Skeletal muscle tissue (tissue), 3 donors: ENCODE measurements at regions not wholly inside any gene's neighbourhood (a gene's known extent, or its start where the extent isn't known, plus 50 kb on each side); places are given as distances from the start of the nearest gene placed in this dataset.

Experiments
- H3K27ac ChIP-seq: one replicate; pipeline ENCODE4 v1.7.0; 2013; ENCODE audit warnings: mild to moderate bottlenecking, low read depth, low read length, inconsistent platforms
- H3K27me3 ChIP-seq, 3 donors: one replicate each; pipeline ENCODE4 v1.7.0; 2013; ENCODE audit warnings: low read length in 3 of 3; ENCODE audit not compliant: control insufficient read depth in 3 of 3, insufficient read depth in 3 of 3
- H3K36me3 ChIP-seq, 3 donors: one replicate each; pipeline ENCODE4 v1.7.0; 2013; ENCODE audit warnings: low read length in 3 of 3; ENCODE audit not compliant: control insufficient read depth in 3 of 3, insufficient read depth in 3 of 3
- H3K4me1 ChIP-seq, 3 donors: one replicate each; pipeline ENCODE4 v1.7.0; 2013; ENCODE audit warnings: low read length in 3 of 3, mild to moderate bottlenecking in 3 of 3; ENCODE audit not compliant: control insufficient read depth in 3 of 3, insufficient read depth in 3 of 3
- H3K4me3 ChIP-seq, 3 donors: one replicate each; pipeline ENCODE4 v1.7.0; 2013; ENCODE audit warnings: low read length in 3 of 3
- H3K9ac ChIP-seq, 3 donors: one replicate each; pipeline ENCODE4 v1.7.0; 2013; ENCODE audit warnings: low read length in 3 of 3, mild to moderate bottlenecking in 3 of 3, moderate library complexity in 2 of 3, low read depth in 1 of 3
- H3K9me3 ChIP-seq, 3 donors: one replicate each; pipeline ENCODE4 v1.7.0; 2013; ENCODE audit warnings: low read length in 3 of 3; ENCODE audit not compliant: control insufficient read depth in 3 of 3
- donor health status: Osteomylitis.

DNA sequence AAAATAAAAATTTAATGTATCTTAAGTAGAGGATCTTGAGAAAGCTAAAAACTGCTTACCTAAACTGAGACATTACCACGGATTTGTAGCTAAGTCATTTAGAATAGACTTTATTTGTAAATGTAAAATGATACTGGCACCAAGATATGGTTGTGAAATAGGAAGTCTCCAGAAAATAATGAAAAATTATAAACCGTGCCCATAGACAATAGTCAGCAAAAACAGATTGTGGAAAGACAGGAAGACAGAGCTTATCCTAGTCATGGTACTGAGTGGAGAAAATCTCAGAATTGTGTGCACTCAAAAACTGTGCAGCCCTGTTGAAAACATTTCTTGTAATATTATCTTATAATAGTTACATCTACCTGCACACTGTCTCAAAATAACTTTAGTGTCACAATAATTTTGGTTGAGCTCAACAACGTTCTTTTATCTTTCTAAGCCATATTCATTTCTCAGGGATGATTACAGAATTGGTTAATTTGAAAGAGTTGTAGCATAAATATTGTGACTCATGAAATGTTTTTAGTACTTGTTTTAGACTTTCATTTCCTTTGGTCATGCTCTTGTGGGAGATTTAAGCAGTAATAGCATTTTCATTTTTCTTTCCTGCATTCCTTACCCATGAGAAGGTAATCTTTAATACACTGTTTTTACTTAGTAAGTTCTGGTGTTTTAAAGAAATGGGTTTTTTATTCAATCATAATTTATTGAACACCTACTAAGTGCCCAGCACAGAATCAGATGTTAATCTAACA is 174.5 kb downstream of the SOX4 start:
- H3K9ac ChIP-seq: no peak overlapping the region
- no peak overlapping the region for H3K27ac ChIP-seq
- peaks cover 0 to 4% (median 0%) of the 10 kb centered on the region in 3 donors for H3K4me1 ChIP-seq

DNA sequence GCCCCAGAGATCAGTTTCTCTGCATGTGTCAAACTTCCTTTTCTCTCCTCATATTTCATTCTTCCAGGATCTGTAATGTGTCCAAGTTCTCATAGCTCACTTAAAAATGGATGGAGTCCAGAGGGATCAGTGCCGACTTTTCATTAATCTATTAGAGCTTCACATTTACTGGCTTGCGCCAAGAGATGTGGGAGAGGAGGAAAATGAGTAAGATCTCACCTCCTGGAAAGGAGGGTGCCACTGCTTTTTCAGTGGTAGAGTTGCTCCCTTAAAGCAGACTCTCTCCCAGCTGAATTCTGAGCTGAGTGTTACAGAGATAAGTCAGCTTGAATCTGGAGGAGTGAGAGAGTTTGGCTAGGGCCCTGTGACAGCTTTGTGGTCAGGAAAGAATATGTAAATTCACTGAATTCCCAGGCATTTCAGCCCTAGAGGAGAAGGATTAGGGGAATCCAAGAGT is 175.9 kb downstream of the SOX4 start:
- H3K36me3 ChIP-seq: no peaks in the 10 kb centered on the region
- no peaks in the 10 kb centered on the region for H3K27me3 ChIP-seq
- H3K9me3 ChIP-seq: no peaks in the 10 kb centered on the region
- peak overlapping the region; percentile 7 for H3K27ac ChIP-seq
- no peak overlapping the region for H3K4me3 ChIP-seq
- peaks cover 0 to 4% (median 0%) of the 10 kb centered on the region in 3 donors for H3K4me1 ChIP-seq
- H3K9ac ChIP-seq: no peak overlapping the region

More for the DNA sequence above, 174.5 kb downstream of the SOX4 start:
- Histone ChIP-seq H3K36me3 (no peaks in the 10 kb centered on the region), H3K4me3 (no peak overlapping the region), H3K9me3 (no peaks in the 10 kb centered on the region), H3K27me3 (no peaks in the 10 kb centered on the region)

DNA sequence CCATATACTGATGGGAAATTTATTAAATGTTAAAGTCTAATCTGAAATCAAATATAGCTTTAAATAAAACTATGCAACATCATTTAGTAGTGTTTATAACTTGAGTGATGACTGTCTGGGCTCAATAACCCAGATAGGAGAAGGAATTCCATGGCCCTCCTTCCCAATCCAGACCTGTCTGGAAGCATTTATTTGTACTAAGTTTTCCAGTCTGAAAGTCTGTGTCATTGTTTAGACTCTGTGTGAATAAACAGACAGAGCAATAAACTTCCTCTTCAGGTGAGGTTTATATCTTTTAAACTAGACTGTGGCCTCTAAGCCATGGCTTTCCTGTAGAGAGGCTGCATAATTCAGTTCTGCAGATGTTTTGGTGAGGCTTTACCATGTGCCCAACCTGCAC is 176.4 kb downstream of the SOX4 start:
- no peaks in the 10 kb centered on the region for H3K27me3 ChIP-seq
- no peak overlapping the region for H3K9ac ChIP-seq
- H3K36me3 ChIP-seq: no peaks in the 10 kb centered on the region
- no peak overlapping the region for H3K4me3 ChIP-seq
- no peaks in the 10 kb centered on the region for H3K9me3 ChIP-seq
- peaks cover 0 to 4% (median 0%) of the 10 kb centered on the region in 3 donors for H3K4me1 ChIP-seq
- peak overlapping the region; percentile 29 for H3K27ac ChIP-seq

DNA sequence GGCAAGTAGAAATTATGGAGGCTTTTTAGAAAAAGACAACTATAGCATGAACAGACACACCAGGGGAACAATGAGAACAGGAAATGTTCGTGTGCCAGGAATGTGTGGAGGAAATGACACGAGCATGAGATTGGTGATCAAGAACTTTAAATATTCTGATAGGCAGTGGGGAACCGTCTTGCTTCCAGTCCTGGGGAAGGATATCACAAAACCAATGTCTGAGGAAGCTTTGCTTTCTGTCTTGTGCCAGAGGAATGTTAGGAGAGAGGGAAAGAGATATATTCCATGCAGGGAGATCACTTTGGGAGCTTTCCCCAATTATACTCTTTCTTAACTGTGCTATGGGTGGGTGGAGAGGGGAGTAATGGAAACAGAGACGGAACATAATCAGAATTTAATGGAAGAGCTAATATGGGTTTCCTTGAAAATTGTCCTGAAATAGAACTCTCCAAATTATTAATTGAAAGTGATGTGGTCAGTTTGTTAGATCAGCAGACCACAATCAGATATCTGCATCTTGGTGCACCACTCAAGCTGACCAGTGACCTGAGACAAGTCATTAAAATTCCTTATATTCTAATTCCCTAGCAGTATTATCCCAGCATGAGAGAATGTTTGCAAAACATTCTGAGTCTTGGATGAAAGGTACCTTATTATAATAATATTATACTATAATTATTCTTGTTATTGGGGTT is 178.2 kb downstream of the SOX4 start:
- H3K4me1 ChIP-seq: peaks cover 0 to 4% (median 0%) of the 10 kb centered on the region in 3 donors
- no peak overlapping the region for H3K27ac ChIP-seq

DNA sequence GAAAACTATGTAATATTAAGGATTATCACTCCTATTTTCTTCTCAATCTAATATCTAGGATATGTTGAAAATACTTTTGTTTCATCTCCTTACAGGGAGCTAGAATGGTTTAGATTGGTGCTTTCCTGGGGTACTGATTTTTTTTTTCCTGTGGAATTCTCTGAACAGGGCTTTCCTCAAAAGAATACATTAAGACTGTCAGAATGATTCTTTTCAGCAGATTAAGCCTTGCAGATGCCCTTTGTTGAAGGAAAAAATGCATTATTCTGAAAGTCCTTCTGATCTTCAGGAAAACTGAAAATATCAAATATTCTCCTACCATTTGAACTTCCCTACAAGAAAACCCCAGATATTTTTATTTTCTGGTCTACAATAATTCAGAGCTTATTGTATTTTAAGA is 178.9 kb downstream of the SOX4 start:
- no peak overlapping the region for H3K4me3 ChIP-seq
- H3K27me3 ChIP-seq: no peaks in the 10 kb centered on the region
- H3K27ac ChIP-seq: no peak overlapping the region
- H3K9me3 ChIP-seq: no peaks in the 10 kb centered on the region
- peaks cover 0 to 4% (median 0%) of the 10 kb centered on the region in 3 donors for H3K4me1 ChIP-seq
- no peak overlapping the region for H3K9ac ChIP-seq
- H3K36me3 ChIP-seq: no peaks in the 10 kb centered on the region

More for the DNA sequence above, 178.2 kb downstream of the SOX4 start:
- no peak overlapping the region for H3K9ac ChIP-seq
- H3K4me3 ChIP-seq: no peak overlapping the region
- no peaks in the 10 kb centered on the region for H3K36me3 ChIP-seq
- no peaks in the 10 kb centered on the region for H3K27me3 ChIP-seq
- H3K9me3 ChIP-seq: no peaks in the 10 kb centered on the region

DNA sequence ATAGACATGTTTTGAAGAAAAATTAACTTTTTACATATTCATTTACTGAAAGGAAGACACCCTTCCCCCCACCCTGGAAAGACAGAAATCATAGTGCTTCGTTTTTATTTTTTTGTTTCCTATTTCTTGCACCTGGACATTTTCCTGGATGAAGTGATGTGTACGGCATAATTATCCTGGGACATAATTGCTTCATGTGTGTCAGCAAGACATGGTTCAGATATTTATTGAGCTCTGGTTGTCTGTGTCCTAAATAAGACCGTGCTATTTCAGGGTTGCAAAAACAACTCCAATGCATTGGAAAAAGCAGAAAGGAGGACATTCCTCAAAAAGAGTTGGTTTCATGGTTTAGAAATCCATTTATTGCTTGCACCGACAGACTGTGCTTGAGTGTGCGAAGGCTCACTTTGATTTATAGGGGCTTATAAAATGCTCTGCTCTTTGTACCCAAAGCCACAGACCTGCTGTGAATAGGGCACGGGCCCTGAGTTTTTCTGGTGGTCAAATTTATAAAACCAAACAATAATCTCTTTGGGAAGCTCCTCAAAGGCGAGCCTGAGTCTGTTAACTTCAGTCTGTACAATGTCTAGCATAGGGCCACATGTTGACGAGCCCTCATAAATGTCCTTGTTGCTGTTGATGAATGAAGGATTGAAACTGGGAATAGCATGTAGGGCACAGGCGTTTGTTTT is 179.5 kb downstream of the SOX4 start:
- Histone ChIP-seq H3K27me3 (no peaks in the 10 kb centered on the region), H3K9ac (no peak overlapping the region), H3K4me3 (no peak overlapping the region), H3K4me1 (peaks cover 0 to 4% (median 0%) of the 10 kb centered on the region in 3 donors), H3K27ac (no peak overlapping the region), H3K36me3 (no peaks in the 10 kb centered on the region), H3K9me3 (no peaks in the 10 kb centered on the region)

DNA sequence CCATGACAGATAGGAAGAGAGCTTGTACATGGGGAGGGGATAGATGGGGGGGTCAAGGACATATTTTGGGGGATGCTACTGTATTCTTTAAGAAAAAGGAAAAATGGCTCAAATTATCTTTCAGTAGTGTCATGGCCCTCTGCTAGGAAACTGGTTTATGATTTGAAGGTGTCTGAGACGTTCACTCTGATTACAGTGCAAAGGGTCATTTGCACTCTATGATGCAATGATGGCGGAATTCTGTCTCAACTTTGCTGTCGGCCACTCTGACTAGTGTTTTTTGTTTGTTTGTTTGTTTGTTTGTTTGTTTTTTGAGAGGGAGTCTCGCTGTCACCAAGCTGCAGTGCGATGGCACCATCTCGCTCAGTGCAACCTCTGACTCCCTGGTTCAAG is 180.0 kb downstream of the SOX4 start:
- no peaks in the 10 kb centered on the region for H3K9me3 ChIP-seq
- no peak overlapping the region for H3K9ac ChIP-seq
- no peaks in the 10 kb centered on the region for H3K27me3 ChIP-seq
- H3K27ac ChIP-seq: no peak overlapping the region
- H3K4me3 ChIP-seq: no peak overlapping the region
- H3K36me3 ChIP-seq: no peaks in the 10 kb centered on the region
- H3K4me1 ChIP-seq: peaks cover 0 to 4% (median 0%) of the 10 kb centered on the region in 3 donors

DNA sequence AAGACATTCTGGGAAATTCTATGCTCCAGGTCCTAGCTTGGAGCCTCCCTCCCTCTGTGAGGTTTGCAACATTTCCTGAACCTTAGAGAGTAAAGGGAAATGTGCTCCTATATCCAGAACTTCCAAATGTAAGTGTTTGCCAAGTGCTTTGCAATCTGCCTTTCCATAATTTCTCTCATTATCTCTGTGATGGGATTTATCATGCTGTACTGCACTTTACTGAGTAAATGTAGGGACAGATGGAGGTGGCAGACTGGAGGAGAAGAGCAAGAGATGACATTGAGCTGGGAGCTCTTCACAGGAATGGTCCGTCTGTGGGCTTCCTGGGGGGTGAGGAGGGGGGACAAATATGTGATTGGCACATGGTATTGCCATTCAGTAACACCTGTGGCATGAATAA is 184.3 kb downstream of the SOX4 start:
- Histone ChIP-seq H3K4me3 (no peak overlapping the region), H3K36me3 (no peaks in the 10 kb centered on the region), H3K4me1 (no peaks in the 10 kb centered on the region), H3K27me3 (no peaks in the 10 kb centered on the region), H3K27ac (no peak overlapping the region), H3K9me3 (no peaks in the 10 kb centered on the region), H3K9ac (no peak overlapping the region)

DNA sequence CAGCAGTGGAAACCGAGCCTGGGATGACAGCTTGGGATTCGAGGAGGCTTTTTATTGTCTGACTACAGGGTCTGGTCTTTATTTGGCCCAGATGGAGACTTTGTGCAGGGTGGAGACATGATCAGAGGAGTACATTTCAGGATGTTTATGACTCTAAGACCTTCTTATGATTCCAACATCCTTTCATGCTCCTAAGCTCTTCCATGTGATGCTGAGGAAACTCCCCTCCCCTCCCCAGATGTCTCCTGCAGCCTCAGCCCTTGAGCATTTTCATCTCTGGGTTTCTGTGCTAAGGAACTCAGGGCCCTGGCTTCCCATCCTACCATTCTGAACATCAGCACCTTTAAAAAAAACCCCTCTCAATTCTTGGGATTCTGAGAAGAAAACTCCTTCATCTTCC is 186.6 kb downstream of the SOX4 start:
- H3K27ac ChIP-seq: no peak overlapping the region
- H3K4me1 ChIP-seq: no peaks in the 10 kb centered on the region
- H3K9me3 ChIP-seq: no peaks in the 10 kb centered on the region
- no peak overlapping the region for H3K4me3 ChIP-seq
- H3K9ac ChIP-seq: no peak overlapping the region
- H3K36me3 ChIP-seq: no peaks in the 10 kb centered on the region
- no peaks in the 10 kb centered on the region for H3K27me3 ChIP-seq

DNA sequence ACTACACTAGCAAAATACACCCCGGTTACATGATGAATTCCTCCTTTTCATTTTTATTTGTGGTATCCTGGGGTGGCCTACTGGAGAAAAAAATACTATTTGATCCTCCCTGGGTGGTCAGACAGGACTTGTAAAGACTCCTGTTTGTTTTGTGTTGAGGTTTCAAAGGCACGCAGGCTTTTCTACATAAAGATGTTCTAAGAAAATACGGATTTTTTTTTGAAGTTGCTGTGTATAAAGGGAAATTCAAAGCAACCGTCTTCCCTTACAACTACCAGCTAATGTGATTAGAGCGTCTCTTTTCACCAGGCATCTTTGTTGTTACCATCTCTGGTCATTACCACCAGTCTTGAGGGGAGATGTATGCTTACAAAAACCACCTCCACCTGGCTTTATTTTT is 187.1 kb downstream of the SOX4 start:
- Histone ChIP-seq H3K9ac (no peak overlapping the region), H3K27ac (no peak overlapping the region), H3K9me3 (no peaks in the 10 kb centered on the region), H3K36me3 (no peaks in the 10 kb centered on the region), H3K4me3 (no peak overlapping the region), H3K4me1 (no peaks in the 10 kb centered on the region), H3K27me3 (no peaks in the 10 kb centered on the region)
